ENCODE measurements at regions not wholly inside any gene's neighbourhood (a gene's known extent, or its start where the extent isn't known, plus 50 kb on each side); places are given as distances from the start of the nearest gene placed in this dataset.

DNA sequence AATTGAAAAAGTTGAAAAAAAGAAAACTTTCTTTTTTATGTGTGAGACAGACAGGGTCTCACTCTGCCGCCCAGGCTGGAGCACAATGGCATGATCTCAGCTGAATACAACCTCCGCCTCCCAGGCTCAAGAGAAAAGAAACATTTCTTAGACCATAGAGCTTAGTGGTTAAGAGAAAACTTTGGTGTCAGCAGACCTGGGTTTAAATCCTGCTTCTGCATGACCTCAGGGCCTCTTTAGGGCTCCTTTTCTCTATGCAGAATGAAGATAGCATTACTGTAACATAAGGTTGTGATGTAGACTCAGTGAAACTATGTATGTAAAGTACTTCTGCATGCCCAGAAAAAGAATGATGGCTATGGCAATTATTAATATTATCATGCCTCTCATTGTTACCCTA, 104.7 kb upstream of the NUDT4 start:
- TF ChIP-seq, protein P1, sequence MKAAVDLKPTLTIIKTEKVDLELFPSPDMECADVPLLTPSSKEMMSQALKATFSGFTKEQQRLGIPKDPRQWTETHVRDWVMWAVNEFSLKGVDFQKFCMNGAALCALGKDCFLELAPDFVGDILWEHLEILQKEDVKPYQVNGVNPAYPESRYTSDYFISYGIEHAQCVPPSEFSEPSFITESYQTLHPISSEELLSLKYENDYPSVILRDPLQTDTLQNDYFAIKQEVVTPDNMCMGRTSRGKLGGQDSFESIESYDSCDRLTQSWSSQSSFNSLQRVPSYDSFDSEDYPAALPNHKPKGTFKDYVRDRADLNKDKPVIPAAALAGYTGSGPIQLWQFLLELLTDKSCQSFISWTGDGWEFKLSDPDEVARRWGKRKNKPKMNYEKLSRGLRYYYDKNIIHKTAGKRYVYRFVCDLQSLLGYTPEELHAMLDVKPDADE (IDR thresholded peaks at IDR 0.05), result no peak
- TF ChIP-seq POLR2AphosphoS5 (IDR thresholded peaks at IDR 0.05; ENCODE audit: low read depth), result no peak
- no peak for TF ChIP-seq CREB1 (CRISPR knock-in tag; IDR thresholded peaks at IDR 0.05; ENCODE audit: low read depth)
- Mint-ChIP-seq H3K9me3 (peaks cover 9% of the 10 kb centered on the region; the same call in 2 of the 3 replicates), H3K27me3 (ENCODE audit: insufficient read depth, low read depth, poor library complexity) (peaks cover 2% of the 10 kb centered on the region)

DNA sequence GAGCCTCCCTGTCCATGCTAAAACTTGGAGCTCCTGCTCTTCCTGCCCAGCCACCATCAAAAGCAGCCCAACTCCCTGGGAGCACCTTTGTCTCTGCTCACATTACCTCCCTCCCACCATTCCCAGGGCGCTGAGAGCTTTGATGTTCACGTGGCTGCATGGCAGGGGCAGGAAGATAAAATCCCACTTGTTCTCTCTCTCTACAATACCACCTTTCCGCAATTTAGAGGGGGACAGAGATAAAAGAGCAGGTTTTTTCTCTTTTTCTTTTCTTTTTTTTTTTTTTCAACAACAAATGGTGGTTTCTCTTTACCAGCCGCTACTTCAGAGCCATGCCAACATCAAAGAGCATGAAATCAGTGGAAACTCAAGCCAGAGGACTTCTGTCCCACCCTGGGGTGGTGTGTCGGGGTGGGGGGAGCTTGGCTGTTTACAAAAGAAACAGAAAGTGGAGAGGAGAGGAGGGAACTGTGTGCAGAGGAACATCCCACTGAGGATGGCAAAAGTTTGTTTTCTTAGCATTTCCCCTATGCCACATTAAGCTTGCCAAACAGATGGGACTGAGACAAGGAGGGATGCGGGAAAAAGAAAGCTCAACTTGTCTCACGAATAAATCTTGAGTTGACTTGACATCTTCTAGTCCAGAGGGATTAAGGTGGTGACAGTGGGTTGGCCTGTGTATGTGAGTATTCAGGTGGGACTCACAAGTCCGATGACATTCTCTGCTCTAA, 103.7 kb upstream of the NUDT4 start:
- DNase-seq (ENCODE audit: low spot score), result no peak
- no peaks in the 10 kb centered on the region for H3F3A ChIP-seq (replicated peaks; ENCODE audit: low read depth)
- Mint-ChIP-seq H3K4me1 (peaks cover 4% of the 10 kb centered on the region; the same call in 2 of the 3 replicates), H3K9me3 (peaks cover 9% of the 10 kb centered on the region; the same call in 2 of the 3 replicates), H3K27me3 (ENCODE audit: insufficient read depth, low read depth, poor library complexity) (peaks cover 3% of the 10 kb centered on the region), H3K27ac (no peak overlapping the region), H3K36me3 (ENCODE audit: low read depth) (no peaks in the 10 kb centered on the region), H3K4me3 (no peak overlapping the region)
- H4K20me1 ChIP-seq (replicated peaks; ENCODE audit: insufficient read depth), result no peaks in the 10 kb centered on the region
- H3K4me3 ChIP-seq, result no peak overlapping the region
- 0 out of 2 replicates have a peak, but pooled peaks cover 4% of the 10 kb centered on the region for H3K9me2 ChIP-seq (ENCODE audit: insufficient read depth)
- H3K4me2 ChIP-seq, result no peak overlapping the region
- no peaks in the 10 kb centered on the region for H3K36me3 ChIP-seq (ENCODE audit: insufficient read depth)
- peak overlapping the region; percentile 92 for H2AFZ ChIP-seq
- H3K4me1 ChIP-seq (ENCODE audit: insufficient read depth), result no peaks in the 10 kb centered on the region
- no peaks in the 10 kb centered on the region for H3K27me3 ChIP-seq (ENCODE audit: insufficient read depth)
- peak; percentile 51; the same call in 2 of the 3 replicates for ATAC-seq
- H3K27ac ChIP-seq (ENCODE audit: low read depth), result no peak overlapping the region
- no peaks in the 10 kb centered on the region for H3K79me2 ChIP-seq (replicated peaks; ENCODE audit: insufficient read depth)
- no peak for TF ChIP-seq ZNF331 (CRISPR knock-in tag; IDR thresholded peaks at IDR 0.05; ENCODE audit: low read depth)
- TF ChIP-seq, protein P2, sequence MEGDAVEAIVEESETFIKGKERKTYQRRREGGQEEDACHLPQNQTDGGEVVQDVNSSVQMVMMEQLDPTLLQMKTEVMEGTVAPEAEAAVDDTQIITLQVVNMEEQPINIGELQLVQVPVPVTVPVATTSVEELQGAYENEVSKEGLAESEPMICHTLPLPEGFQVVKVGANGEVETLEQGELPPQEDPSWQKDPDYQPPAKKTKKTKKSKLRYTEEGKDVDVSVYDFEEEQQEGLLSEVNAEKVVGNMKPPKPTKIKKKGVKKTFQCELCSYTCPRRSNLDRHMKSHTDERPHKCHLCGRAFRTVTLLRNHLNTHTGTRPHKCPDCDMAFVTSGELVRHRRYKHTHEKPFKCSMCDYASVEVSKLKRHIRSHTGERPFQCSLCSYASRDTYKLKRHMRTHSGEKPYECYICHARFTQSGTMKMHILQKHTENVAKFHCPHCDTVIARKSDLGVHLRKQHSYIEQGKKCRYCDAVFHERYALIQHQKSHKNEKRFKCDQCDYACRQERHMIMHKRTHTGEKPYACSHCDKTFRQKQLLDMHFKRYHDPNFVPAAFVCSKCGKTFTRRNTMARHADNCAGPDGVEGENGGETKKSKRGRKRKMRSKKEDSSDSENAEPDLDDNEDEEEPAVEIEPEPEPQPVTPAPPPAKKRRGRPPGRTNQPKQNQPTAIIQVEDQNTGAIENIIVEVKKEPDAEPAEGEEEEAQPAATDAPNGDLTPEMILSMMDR (conservative IDR thresholded peaks at IDR 0.05; ENCODE audit: low read depth in 2 of 2), result no peak
- no peak for TF ChIP-seq POLR2AphosphoS5 (IDR thresholded peaks at IDR 0.05; ENCODE audit: low read depth)
- TF ChIP-seq, protein P1 (IDR thresholded peaks at IDR 0.05), result no peak
- TF ChIP-seq, protein P3, sequence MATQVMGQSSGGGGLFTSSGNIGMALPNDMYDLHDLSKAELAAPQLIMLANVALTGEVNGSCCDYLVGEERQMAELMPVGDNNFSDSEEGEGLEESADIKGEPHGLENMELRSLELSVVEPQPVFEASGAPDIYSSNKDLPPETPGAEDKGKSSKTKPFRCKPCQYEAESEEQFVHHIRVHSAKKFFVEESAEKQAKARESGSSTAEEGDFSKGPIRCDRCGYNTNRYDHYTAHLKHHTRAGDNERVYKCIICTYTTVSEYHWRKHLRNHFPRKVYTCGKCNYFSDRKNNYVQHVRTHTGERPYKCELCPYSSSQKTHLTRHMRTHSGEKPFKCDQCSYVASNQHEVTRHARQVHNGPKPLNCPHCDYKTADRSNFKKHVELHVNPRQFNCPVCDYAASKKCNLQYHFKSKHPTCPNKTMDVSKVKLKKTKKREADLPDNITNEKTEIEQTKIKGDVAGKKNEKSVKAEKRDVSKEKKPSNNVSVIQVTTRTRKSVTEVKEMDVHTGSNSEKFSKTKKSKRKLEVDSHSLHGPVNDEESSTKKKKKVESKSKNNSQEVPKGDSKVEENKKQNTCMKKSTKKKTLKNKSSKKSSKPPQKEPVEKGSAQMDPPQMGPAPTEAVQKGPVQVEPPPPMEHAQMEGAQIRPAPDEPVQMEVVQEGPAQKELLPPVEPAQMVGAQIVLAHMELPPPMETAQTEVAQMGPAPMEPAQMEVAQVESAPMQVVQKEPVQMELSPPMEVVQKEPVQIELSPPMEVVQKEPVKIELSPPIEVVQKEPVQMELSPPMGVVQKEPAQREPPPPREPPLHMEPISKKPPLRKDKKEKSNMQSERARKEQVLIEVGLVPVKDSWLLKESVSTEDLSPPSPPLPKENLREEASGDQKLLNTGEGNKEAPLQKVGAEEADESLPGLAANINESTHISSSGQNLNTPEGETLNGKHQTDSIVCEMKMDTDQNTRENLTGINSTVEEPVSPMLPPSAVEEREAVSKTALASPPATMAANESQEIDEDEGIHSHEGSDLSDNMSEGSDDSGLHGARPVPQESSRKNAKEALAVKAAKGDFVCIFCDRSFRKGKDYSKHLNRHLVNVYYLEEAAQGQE (IDR thresholded peaks at IDR 0.05; ENCODE audit: unreplicated experiment), result no peak

More for the DNA sequence above, 104.7 kb upstream of the NUDT4 start:
- Mint-ChIP-seq H3K4me3 (no peak overlapping the region), H3K4me1 (peaks cover 4% of the 10 kb centered on the region; the same call in 2 of the 3 replicates), H3K36me3 (ENCODE audit: low read depth) (no peaks in the 10 kb centered on the region), H3K27ac (no peak overlapping the region)
- no peak overlapping the region for H3K4me2 ChIP-seq
- no peak overlapping the region for H3K4me3 ChIP-seq
- H3F3A ChIP-seq (replicated peaks; ENCODE audit: low read depth), result no peaks in the 10 kb centered on the region
- no peak overlapping the region for H2AFZ ChIP-seq
- 0 out of 2 replicates have a peak, but pooled peaks cover 4% of the 10 kb centered on the region for H3K9me2 ChIP-seq (ENCODE audit: insufficient read depth)
- no peaks in the 10 kb centered on the region for H3K36me3 ChIP-seq (ENCODE audit: insufficient read depth)
- H4K20me1 ChIP-seq (replicated peaks; ENCODE audit: insufficient read depth), result no peaks in the 10 kb centered on the region
- ATAC-seq, result no peak
- H3K79me2 ChIP-seq (replicated peaks; ENCODE audit: insufficient read depth), result no peaks in the 10 kb centered on the region
- no peak for DNase-seq (ENCODE audit: low spot score)
- H3K27me3 ChIP-seq (ENCODE audit: insufficient read depth), result no peaks in the 10 kb centered on the region
- H3K4me1 ChIP-seq (ENCODE audit: insufficient read depth), result no peaks in the 10 kb centered on the region
- H3K27ac ChIP-seq (ENCODE audit: low read depth), result no peak overlapping the region
